ENCODE measurements at regions not wholly inside any gene's neighbourhood (a gene's known extent, or its start where the extent isn't known, plus 50 kb on each side); places are given as distances from the start of the nearest gene placed in this dataset.

- Histone ChIP-seq H3K4me3 (replicated peaks in 1 of 2; ENCODE audit: low read depth in 1 of 2, low read length in 2 of 2) (no peak overlapping the region), H3K27me3 (ENCODE audit: insufficient read depth, low read length) (no peaks in the 10 kb centered on the region), H3K79me2 (ENCODE audit: insufficient read depth, low read length) (no peaks in the 10 kb centered on the region), H3K4me1 (ENCODE audit: control insufficient read depth in 1 of 2, insufficient read depth in 2 of 2, low read length in 2 of 2) (peaks cover 7 to 40% of the 10 kb centered on the region in 2 experiments; a peak in 3 of 4 replicates), H2AFZ (ENCODE audit: low read depth, low read length, poor library complexity, severe bottlenecking) (no peak overlapping the region), H3K9me2 (ENCODE audit: insufficient read depth) (no peaks in the 10 kb centered on the region), H3K27ac (ENCODE audit: low read depth, low read length) (no peak overlapping the region), H4K20me1 (ENCODE audit: insufficient read depth) (no peaks in the 10 kb centered on the region), H3K36me3 (ENCODE audit: control insufficient read depth in 1 of 2, insufficient read depth in 2 of 2, low read length in 2 of 2) (peaks cover 0 to 2% of the 10 kb centered on the region in 2 experiments; a peak in 2 of 4 replicates), H3K9me3 (ENCODE audit: control insufficient read depth in 1 of 2, insufficient read depth in 1 of 2, low read depth in 1 of 2, low read length in 2 of 2) (no peaks in the 10 kb centered on the region), H3K4me2 (ENCODE audit: low read length) (no peak overlapping the region), H3K9ac (ENCODE audit: low read length) (no peak overlapping the region)
- TF ChIP-seq CEBPB (IDR thresholded peaks at IDR 0.05; ENCODE audit: low read depth) (no peak), EGR1 (IDR thresholded peaks at IDR 0.05; ENCODE audit: low read depth) (no peak), RAD21 (IDR thresholded peaks at IDR 0.05; ENCODE audit: low read depth) (no peak), EZH2phosphoT487 (IDR thresholded peaks at IDR 0.05; ENCODE audit: borderline replicate concordance) (no peak), POLR2A (IDR thresholded peaks at IDR 0.05; ENCODE audit: borderline replicate concordance, extremely low read depth, insufficient read depth, insufficient read length) (no peak), SRF (IDR thresholded peaks at IDR 0.05; ENCODE audit: low read depth) (no peak), JUND (IDR thresholded peaks at IDR 0.05) (no peak)
- TF ChIP-seq, protein P1, sequence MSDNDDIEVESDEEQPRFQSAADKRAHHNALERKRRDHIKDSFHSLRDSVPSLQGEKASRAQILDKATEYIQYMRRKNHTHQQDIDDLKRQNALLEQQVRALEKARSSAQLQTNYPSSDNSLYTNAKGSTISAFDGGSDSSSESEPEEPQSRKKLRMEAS (IDR thresholded peaks at IDR 0.05), result no peak
- ATAC-seq, result no peak
- CTCF ChIA-PET, result no interaction called here
- no TSS peak for BruUV-seq (replicated peaks)
- DNase-seq (ENCODE audit: low read depth, low spot score), result no peak
- POLR2A ChIA-PET, result interaction anchor here (1.5 kb wide), 1 partner anchor 10 kb away, joined by 5 read pairs; no protein-coding TSS in a partner anchor
- RAD21 ChIA-PET (ENCODE audit: low non-redundant PET in 1 of 2, low total read pairs in 2 of 2, uncharacterized antibody in 2 of 2, unreplicated experiment in 2 of 2), result no interaction called here
- intact Hi-C loops (cut with micrococcal nuclease), result no loop called here
These were observed 122.4 kb upstream of the SMURF2 start for GRCh38 chr17:64784353-64785010.

GRCh38 chr17:64783556-64784352 is 121.6 kb upstream of the SMURF2 start:
- peaks cover 0 to 2% of the 10 kb centered on the region in 2 experiments; a peak in 2 of 4 replicates for H3K36me3 ChIP-seq (ENCODE audit: control insufficient read depth in 1 of 2, insufficient read depth in 2 of 2, low read length in 2 of 2)
- H4K20me1 ChIP-seq (ENCODE audit: insufficient read depth), result no peaks in the 10 kb centered on the region
- H2AFZ ChIP-seq (ENCODE audit: low read depth, low read length, poor library complexity, severe bottlenecking), result no peak overlapping the region
- peaks cover 7 to 40% of the 10 kb centered on the region in 2 experiments; a peak in 3 of 4 replicates for H3K4me1 ChIP-seq (ENCODE audit: control insufficient read depth in 1 of 2, insufficient read depth in 2 of 2, low read length in 2 of 2)
- H3K4me2 ChIP-seq (ENCODE audit: low read length), result no peak overlapping the region
- no peak overlapping the region for H3K27ac ChIP-seq (ENCODE audit: low read depth, low read length)
- H3K9ac ChIP-seq (ENCODE audit: low read length), result no peak overlapping the region
- no TSS peak for BruUV-seq (replicated peaks)
- ATAC-seq (no peak), DNase-seq (ENCODE audit: low read depth, low spot score) (no peak)
- intact Hi-C loops (cut with micrococcal nuclease), result no loop called here
- H3K4me3 ChIP-seq (replicated peaks in 1 of 2; ENCODE audit: low read depth in 1 of 2, low read length in 2 of 2), result no peak overlapping the region
- POLR2A ChIA-PET, result interaction anchor here (1.5 kb wide), 1 partner anchor 10 kb away, joined by 5 read pairs; no protein-coding TSS in a partner anchor
- RAD21 ChIA-PET (ENCODE audit: low non-redundant PET in 1 of 2, low total read pairs in 2 of 2, uncharacterized antibody in 2 of 2, unreplicated experiment in 2 of 2), result no interaction called here
- CTCF ChIA-PET, result no interaction called here
- H3K79me2 ChIP-seq (ENCODE audit: insufficient read depth, low read length), result no peaks in the 10 kb centered on the region
- TF ChIP-seq CBX3 (IDR thresholded peaks at IDR 0.05; ENCODE audit: low read depth), result no peak
- no peak for TF ChIP-seq SRF (IDR thresholded peaks at IDR 0.05; ENCODE audit: low read depth)
- TF ChIP-seq CEBPB (IDR thresholded peaks at IDR 0.05; ENCODE audit: low read depth), result no peak
- no peaks in the 10 kb centered on the region for H3K27me3 ChIP-seq (ENCODE audit: insufficient read depth, low read length)
- H3K9me3 ChIP-seq (ENCODE audit: control insufficient read depth in 1 of 2, insufficient read depth in 1 of 2, low read depth in 1 of 2, low read length in 2 of 2), result no peaks in the 10 kb centered on the region
- no peaks in the 10 kb centered on the region for H3K9me2 ChIP-seq (ENCODE audit: insufficient read depth)

All from HCT116 (cell line).